HL-60 (cell line): ENCODE measurements at regions not wholly inside any gene's neighbourhood (a gene's known extent, or its start where the extent isn't known, plus 50 kb on each side); places are given as distances from the start of the nearest gene placed in this dataset.

Experiments
- CTCF ChIP-seq: IDR thresholded peaks from one replicate; pipeline ENCODE4 v1.5.1; 2011; ENCODE audit warnings: low read length, control low read depth, inconsistent platforms; ENCODE audit not compliant: insufficient read depth
- POLR2AphosphoS5 ChIP-seq: IDR thresholded peaks from 2 replicates; pipeline ENCODE4 v1.6.1; 2012; ENCODE audit warnings: low read depth

- TF ChIP-seq CTCF (no peak), POLR2AphosphoS5 (no peak)
These were observed 55.9 kb upstream of the KIRREL3 start for GRCh38 chr11:127056338-127056971.
